Liver (tissue), 7 donors: ENCODE measurements at regions not wholly inside any gene's neighbourhood (a gene's known extent, or its start where the extent isn't known, plus 50 kb on each side); places are given as distances from the start of the nearest gene placed in this dataset.

Experiments used
- DNase-seq: peaks from one replicate; pipeline ENCODE4 v3.0.0-alpha.2; 2017; ENCODE audit warnings: low spot score
- H3K27ac ChIP-seq, 2 donors: one replicate each; pipeline ENCODE4 v1.7.0; 2013; ENCODE audit warnings: inconsistent platforms in 2 of 2, low read length in 2 of 2, control low read depth in 1 of 2, low read depth in 1 of 2, mild to moderate bottlenecking in 1 of 2
- H3K27me3 ChIP-seq, 4 donors: one replicate each; pipeline versions ENCODE4 v1.6.1 to v1.7.0; 2013; ENCODE audit warnings: low read length in 3 of 4, inconsistent platforms in 1 of 4, mild to moderate bottlenecking in 1 of 4, moderate library complexity in 1 of 4; ENCODE audit not compliant: control insufficient read depth in 4 of 4, insufficient read depth in 4 of 4
- H3K36me3 ChIP-seq, 4 donors: one replicate each; pipeline versions ENCODE4 v1.6.1 to v1.7.0; 2013; ENCODE audit warnings: low read length in 3 of 4, mild to moderate bottlenecking in 3 of 4, low read depth in 1 of 4, moderate library complexity in 1 of 4; ENCODE audit not compliant: control insufficient read depth in 4 of 4, insufficient read depth in 3 of 4
- H3K4me1 ChIP-seq, 4 donors: one replicate each; pipeline versions ENCODE4 v1.6.1 to v1.7.0; 2013; ENCODE audit warnings: low read length in 3 of 4, mild to moderate bottlenecking in 3 of 4, moderate library complexity in 1 of 4; ENCODE audit not compliant: control insufficient read depth in 4 of 4, insufficient read depth in 4 of 4
- H3K4me3 ChIP-seq, 3 donors: one replicate each; pipeline versions ENCODE4 v1.6.1 to v1.7.0; 2013; ENCODE audit warnings: low read length in 3 of 3, control low read depth in 1 of 3, low read depth in 1 of 3, mild to moderate bottlenecking in 1 of 3
- H3K9ac ChIP-seq, 2 donors: one replicate each; pipeline ENCODE4 v1.7.0; 2013; ENCODE audit warnings: low read length in 2 of 2, mild to moderate bottlenecking in 2 of 2, moderate library complexity in 2 of 2, control low read depth in 1 of 2, low read depth in 1 of 2
- H3K9me3 ChIP-seq, 4 donors: one replicate each; pipeline versions ENCODE4 v1.6.1 to v1.7.0; 2013; ENCODE audit warnings: low read length in 3 of 4; ENCODE audit not compliant: control insufficient read depth in 4 of 4
- ATF3 ChIP-seq: IDR thresholded peaks from 2 replicates; pipeline ENCODE4 v1.6.1; 2016; ENCODE audit warnings: antibody characterized with exemption
- FOXA2 ChIP-seq: IDR thresholded peaks from 2 replicates; pipeline ENCODE4 v1.6.1; 2016; ENCODE audit warnings: antibody characterized with exemption
- GABPA ChIP-seq, 2 donors: IDR thresholded peaks in 1 of 2; conservative IDR thresholded peaks in 1 of 2; 2 replicates each; pipeline ENCODE4 v1.6.1; 2016; ENCODE audit warnings: antibody characterized with exemption in 2 of 2, mild to moderate bottlenecking in 1 of 2, moderate library complexity in 1 of 2
- HNF4A ChIP-seq, 2 donors: conservative IDR thresholded peaks; 2 replicates each; pipeline ENCODE4 v1.6.1; 2016; ENCODE audit warnings: antibody characterized with exemption in 2 of 2, mild to moderate bottlenecking in 2 of 2
- HNF4G ChIP-seq: IDR thresholded peaks from 2 replicates; pipeline ENCODE4 v1.6.1; 2016; ENCODE audit warnings: antibody characterized with exemption
- MAX ChIP-seq: IDR thresholded peaks from 2 replicates; pipeline ENCODE4 v1.6.1; 2016; ENCODE audit warnings: antibody characterized with exemption
- NR2F2 ChIP-seq: IDR thresholded peaks from 2 replicates; pipeline ENCODE4 v1.6.1; 2016; ENCODE audit warnings: antibody characterized with exemption
- RXRA ChIP-seq, 2 donors: IDR thresholded peaks; 2 replicates each; pipeline ENCODE4 v1.6.1; 2017 to 2018; ENCODE audit warnings: antibody characterized with exemption in 2 of 2, mild to moderate bottlenecking in 1 of 2
- YY1 ChIP-seq: IDR thresholded peaks from 2 replicates; pipeline ENCODE4 v1.6.1; 2016; ENCODE audit warnings: antibody characterized with exemption, mild to moderate bottlenecking
- ZBTB33 ChIP-seq: IDR thresholded peaks from 2 replicates; pipeline ENCODE4 v1.6.1; 2016; ENCODE audit warnings: antibody characterized with exemption
- WGBS: extraction: QIAGEN DNeasy Blood & Tissue Kit; methylation state at CpG from one replicate; pipeline ENCODE4 v1.1.7; 2013; 5-methylcytosine and 5-hydroxymethylcytosine counted together
- donor health status: healthy.
- donor health status: healthy.
- donor health status: healthy.
- donor health status: healthy.

- TF ChIP-seq ATF3 = no peak
- no peak for TF ChIP-seq ZBTB33
- TF ChIP-seq HNF4A (conservative IDR thresholded peaks at IDR 0.05) = no peak
- TF ChIP-seq NR2F2 = no peak
- TF ChIP-seq YY1 = no peak
- no peak for TF ChIP-seq MAX
- TF ChIP-seq HNF4G = no peak
- no peak for TF ChIP-seq FOXA2
Measured at GRCh38 chr7:35314354-35314753, 60.5 kb upstream of the TBX20 start (continued).

GRCh38 chr7:35313575-35313974, 59.7 kb upstream of the TBX20 start:
- H3K9ac ChIP-seq = no peak overlapping the region
- no peaks in the 10 kb centered on the region for H3K9me3 ChIP-seq
- 16% methylated on average over 1 of the region's 1 CpG for WGBS
- no peaks in the 10 kb centered on the region for H3K36me3 ChIP-seq
- H3K27me3 ChIP-seq = peaks cover 0 to 3% (median 0%) of the 10 kb centered on the region in 4 donors
- TF ChIP-seq GABPA (IDR thresholded peaks at IDR 0.05 in 1 of 2, conservative IDR thresholded peaks at IDR 0.05 in 1 of 2) (no peak), RXRA (IDR thresholded peaks at IDR 0.05) (peak in 1 of 2 donors; percentile 53)
- H3K27ac ChIP-seq = no peak overlapping the region
- DNase-seq = no peak
- no peak overlapping the region for H3K4me3 ChIP-seq
- H3K4me1 ChIP-seq = no peaks in the 10 kb centered on the region
